Stimulated activated naive CD4-positive, alpha-beta T cell (primary cell): ENCODE measurements at regions not wholly inside any gene's neighbourhood (a gene's known extent, or its start where the extent isn't known, plus 50 kb on each side); places are given as distances from the start of the nearest gene placed in this dataset.
"Not testable (repeated sequence)": the region's sequence is repeated elsewhere in the genome, so short reads cannot be mapped to it uniquely, and the experiment has no call there.

Experiments
- DNase-seq, 6 experiments: peaks; one replicate each; lab custom pipeline; 2025; lab: John Stamatoyannopoulos, UW

GRCh38 chr10:9103301-9103700 lies 1048.8 kb downstream of the GATA3 start:
- no peak for DNase-seq

GRCh38 chr10:9111976-9112375 lies 1057.5 kb downstream of the GATA3 start:
- no peak for DNase-seq

GRCh38 chr10:9126728-9127127 lies 1072.2 kb downstream of the GATA3 start:
- no peak for DNase-seq

GRCh38 chr10:9137368-9137767 lies 1082.9 kb downstream of the GATA3 start:
- no peak for DNase-seq

- DNase-seq: not testable (repeated sequence)
Measured at GRCh38 chr10:9138829-9139228, 1084.3 kb downstream of the GATA3 start.

GRCh38 chr10:9140373-9140772 lies 1085.9 kb downstream of the GATA3 start:
- DNase-seq: no peak

GRCh38 chr10:9147475-9147874 lies 1093.0 kb downstream of the GATA3 start:
- DNase-seq: no peak

GRCh38 chr10:9149134-9149533 lies 1094.6 kb downstream of the GATA3 start:
- no peak for DNase-seq

- DNase-seq: not testable (repeated sequence)
Measured at GRCh38 chr10:9153057-9153456, 1098.6 kb downstream of the GATA3 start.

- no peak for DNase-seq
Measured at GRCh38 chr10:9157656-9158055, 1103.2 kb downstream of the GATA3 start.

- no peak for DNase-seq
Measured at GRCh38 chr10:9158675-9159074, 1104.2 kb downstream of the GATA3 start.

GRCh38 chr10:9160275-9160674 lies 1105.8 kb downstream of the GATA3 start:
- no peak for DNase-seq

GRCh38 chr10:9163699-9164098 lies 1109.2 kb downstream of the GATA3 start:
- DNase-seq: no peak

- DNase-seq: no peak
Measured at GRCh38 chr10:9166770-9167169, 1112.3 kb downstream of the GATA3 start.

GRCh38 chr10:9172276-9172675 lies 1117.8 kb downstream of the GATA3 start:
- DNase-seq: no peak

GRCh38 chr10:9175200-9175599 lies 1120.7 kb downstream of the GATA3 start:
- DNase-seq: peak in 1 of 6 experiments; percentile 12

GRCh38 chr10:9183197-9183880 lies 1128.9 kb downstream of the GATA3 start:
- not testable (repeated sequence) for DNase-seq

- no peak for DNase-seq
Measured at GRCh38 chr10:9188022-9188810, 1133.7 kb downstream of the GATA3 start.

- peak in 2 of 6 experiments; percentile 11 to 12 for DNase-seq
Measured at GRCh38 chr10:9189448-9189847, 1135.0 kb downstream of the GATA3 start.

GRCh38 chr10:9193120-9193519 lies 1138.6 kb downstream of the GATA3 start:
- no peak for DNase-seq

- no peak for DNase-seq
Measured at GRCh38 chr10:9195385-9195784, 1140.9 kb downstream of the GATA3 start.

GRCh38 chr10:9198611-9199010 lies 1144.1 kb downstream of the GATA3 start:
- DNase-seq: no peak

GRCh38 chr10:9205558-9205957 lies 1151.1 kb downstream of the GATA3 start:
- DNase-seq: no peak
